ENCODE measurements at regions not wholly inside any gene's neighbourhood (a gene's known extent, or its start where the extent isn't known, plus 50 kb on each side); places are given as distances from the start of the nearest gene placed in this dataset.

DNA sequence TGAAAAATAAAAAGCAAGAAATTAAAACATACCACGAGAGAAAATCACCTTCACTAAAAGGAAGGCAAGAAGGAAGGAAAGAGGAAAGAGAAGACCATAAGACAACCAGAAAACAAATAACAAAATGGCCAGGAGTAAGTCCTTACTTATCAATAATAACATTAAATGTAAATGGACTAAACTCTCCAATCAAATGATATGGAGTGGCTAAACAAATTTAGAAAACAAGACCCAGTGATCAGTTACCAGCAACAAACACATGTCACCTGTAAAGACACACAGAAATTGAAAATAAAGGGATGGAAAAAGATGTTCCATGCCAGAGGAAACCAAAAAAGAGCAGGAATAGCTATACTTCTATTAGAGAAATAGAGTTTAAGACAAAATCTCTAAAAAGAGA is 85.0 kb upstream of the SLC38A4 start:
- DNase-seq (ENCODE audit: low spot score) = no peak

DNA sequence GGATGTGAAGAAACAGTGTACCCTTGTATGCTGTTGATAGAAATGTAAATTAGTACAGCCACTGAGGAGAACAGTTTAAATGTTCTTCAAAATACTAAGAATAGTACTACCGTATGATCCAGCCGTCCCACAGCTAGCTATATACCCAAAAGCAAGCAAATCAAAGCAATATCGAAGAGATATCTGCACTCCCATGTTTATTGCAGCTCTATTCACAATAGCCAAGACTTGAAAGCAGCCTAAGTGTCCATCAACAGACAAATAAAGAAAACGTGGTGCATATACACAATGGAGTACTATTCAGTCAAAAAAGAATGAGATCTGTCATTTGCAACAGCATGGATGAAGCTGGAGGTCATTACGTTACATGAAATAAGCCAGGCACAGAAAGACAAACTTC is 88.5 kb upstream of the SLC38A4 start:
- no peak for DNase-seq (ENCODE audit: low spot score)

DNA sequence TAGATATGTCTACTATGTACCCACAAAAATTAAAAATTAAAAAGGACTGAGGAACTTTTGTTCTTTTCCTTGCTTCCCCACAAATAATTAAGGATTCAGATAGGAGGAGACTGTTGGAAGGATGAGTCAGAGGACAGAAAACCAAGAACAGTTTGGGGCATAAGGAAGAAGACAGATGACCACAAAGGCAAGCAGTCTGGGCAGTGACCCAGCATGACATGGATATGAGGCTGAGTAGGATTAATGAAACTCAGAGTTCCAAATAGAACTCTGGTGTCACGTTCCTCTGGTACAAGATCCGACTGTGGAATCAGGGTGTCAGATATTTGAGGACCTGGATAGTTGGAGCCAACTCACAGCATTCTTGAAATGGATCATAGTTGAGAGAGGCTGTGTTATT is 89.3 kb upstream of the SLC38A4 start:
- DNase-seq (ENCODE audit: low spot score) = peak; percentile 85

DNA sequence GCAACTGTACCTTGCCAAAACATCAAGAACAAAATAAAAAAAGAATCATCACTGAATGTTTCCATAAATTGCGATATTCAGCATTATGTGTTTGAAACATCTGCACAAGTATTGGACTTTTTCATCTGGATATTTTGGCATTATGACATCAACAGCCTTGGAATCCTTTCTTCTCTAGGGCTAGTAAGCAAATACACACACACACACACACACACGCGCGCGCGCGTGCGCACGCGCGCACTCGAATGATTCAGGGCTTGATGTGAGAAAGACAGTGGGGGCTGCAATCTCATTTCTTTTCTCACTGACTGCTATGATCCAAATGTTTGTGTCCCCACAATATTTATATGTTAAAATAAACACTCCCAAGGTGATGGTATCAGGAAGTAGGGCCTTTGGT is 90.0 kb upstream of the SLC38A4 start:
- DNase-seq (ENCODE audit: low spot score) = peak; percentile 80

DNA sequence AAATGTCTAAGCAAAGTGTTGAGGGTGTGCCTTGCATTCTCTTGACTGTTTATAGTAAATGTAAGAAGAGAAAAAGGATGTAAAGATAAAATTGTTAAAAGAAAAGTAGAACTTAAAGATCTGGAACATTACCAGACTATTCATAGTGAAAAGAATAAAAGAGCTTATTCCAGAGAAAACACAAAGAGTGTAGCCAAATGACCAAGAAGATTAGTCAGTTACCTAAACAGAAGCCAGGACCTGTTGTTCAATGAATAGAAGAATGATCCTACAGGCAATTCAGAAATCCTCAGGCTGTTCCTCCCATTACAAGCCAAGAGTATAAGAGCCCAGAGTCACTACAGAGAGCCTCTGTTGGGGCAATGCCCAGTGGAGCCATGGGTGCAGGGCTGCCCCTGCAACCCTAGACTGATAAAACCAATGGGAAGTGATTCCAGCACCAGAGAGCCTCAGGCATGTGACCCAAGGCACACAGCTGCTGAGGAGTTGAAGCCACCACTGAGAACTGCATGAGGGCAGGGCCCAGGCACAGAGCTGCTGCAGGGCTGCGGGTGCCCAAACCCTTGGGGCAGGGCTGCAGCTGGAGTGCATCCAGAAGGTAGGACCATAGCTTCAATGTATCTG is 91.1 kb upstream of the SLC38A4 start:
- no peak for DNase-seq (ENCODE audit: low spot score)

DNA sequence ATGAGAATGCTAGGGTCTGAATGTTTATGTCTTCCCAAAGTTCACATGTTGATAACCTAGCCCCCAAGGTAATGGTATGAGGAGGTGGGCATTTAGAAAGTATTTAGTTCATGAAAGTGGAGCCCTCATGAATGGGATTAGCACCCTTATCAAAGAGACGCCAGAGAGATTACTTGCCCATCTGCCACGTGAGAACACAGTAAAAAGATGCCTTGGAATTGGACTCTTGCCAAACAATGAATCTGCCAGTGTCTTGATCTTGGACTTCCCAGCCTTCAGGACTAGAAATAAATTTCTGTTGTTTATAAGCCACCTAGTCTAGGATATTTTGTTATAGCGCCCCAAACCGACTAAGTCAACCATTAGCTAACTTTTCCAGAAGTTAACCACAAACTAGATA is 92.0 kb upstream of the SLC38A4 start:
- DNase-seq (ENCODE audit: low spot score) = no peak

DNA sequence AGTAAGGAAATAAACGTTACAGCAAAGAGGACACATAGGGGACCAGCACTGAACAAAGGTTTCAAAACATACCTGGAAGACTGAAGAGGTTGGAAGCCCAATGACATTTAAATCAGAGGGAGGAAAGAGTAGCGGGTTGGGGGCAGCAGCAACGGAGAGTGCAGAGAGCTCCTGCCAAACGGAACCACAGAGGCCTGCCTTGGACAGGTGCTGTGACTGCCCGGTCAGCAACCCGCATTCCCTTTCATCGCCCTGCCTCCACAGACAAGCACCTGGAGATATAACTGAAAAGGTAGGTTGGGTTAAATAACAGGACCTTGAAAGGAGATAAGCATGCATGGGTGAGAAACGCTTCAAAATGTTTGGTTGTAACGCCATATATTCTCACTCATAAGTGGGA is 92.8 kb upstream of the SLC38A4 start:
- no peak for DNase-seq (ENCODE audit: low spot score)

DNA sequence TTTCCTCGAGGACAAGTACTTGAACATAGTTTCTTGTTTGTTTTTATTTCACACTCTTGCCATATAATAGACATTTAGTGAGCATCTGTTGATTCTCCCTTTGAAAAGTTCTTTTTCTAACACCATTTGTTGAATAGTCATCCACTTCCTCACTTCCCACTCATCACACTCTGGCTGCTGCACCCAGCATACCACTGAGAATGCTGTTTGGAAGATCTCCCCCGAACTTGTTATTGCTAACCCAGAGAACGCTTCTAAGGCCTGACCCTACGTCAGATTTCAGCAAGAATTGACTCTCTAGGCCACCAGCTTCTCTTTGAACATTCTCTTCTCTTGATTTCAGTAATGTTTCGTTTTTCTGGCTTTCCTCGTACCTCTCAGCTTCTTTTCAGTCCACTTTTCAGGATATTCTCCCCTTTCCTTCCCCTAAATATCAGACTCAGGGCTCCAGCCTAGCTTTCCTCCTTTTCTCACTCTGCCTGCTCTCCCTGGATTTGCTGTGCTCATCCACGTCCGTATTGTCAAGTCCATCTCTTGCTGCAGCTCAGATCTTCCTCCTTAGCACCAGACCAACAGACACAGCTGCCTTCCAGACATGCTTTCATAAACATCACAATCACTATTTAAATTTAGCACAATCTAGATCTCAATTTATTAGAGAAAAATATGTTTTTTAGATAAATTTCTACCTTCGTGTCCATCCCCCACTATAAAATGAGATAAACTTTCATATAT is 94.0 kb upstream of the SLC38A4 start:
- no peak for DNase-seq (ENCODE audit: low spot score)

DNA sequence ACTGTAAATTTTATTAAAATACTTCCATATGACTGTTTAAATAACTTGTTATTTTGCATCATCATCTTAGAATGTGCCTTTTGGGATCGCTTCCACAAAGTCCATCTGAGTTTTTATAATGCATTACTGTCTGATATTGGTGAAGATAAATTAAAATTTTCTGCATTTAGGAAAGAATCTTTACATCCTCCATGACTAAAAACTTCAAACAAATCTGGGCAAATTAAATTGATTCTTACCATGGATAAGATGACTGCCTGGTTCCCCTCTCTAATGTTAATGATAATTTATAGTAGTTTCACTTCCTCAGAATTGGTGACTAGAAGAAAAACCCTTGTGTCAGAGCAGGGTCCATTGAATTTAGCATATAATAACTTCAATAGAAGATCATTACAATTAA is 94.7 kb upstream of the SLC38A4 start:
- no peak for DNase-seq (ENCODE audit: low spot score)

DNA sequence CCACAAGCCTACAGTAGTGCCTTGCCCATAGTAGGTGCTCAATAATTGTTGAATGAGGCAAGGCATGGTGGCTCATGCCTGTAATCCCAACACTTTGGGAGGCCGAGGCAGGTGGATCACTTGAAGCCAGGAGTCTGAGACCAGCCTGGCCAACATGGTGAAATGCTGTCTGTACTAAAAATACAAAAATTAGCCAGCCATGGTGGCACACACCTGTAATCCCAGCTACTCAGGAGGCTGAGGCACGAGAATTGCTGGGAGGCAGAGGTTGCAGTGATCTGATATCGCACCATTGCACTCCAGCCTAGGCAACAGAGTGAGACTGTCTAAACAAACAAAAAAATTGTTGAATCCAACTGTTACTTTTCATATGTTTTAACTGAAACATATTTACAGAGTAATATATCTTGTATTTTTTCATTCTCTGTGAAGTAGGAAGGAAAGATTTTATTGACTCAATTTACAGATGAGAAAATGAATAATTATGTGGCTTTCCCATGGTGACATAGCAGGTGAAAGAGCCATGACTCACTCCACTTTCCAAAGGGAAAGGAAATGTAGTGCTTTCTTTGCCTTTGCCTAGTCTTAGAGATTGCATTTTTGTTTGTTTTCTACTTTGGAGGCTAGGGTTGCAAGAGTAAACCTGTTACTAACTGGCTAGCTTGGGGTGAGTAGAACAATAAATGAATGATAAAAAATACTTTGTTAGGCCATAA is 95.4 kb upstream of the SLC38A4 start:
- DNase-seq (ENCODE audit: low spot score) = peak; percentile 76

DNA sequence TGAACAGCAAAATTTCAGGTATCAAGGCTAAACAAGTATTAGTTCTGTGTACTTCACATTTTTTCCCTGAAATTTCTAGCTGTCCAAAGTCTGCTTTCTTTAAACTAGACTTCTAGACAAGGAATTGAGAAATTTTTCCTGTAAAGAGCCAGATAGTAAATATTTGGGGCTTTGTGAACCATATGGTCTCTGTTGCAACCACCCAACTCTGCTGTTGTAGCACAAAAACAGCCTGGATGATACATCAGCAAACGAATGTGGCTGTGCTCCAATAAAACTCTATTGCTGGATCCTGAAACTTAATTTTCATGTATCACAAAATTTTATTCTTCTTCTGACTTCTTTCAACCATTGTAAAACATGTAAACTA is 96.0 kb upstream of the SLC38A4 start:
- no peak for DNase-seq (ENCODE audit: low spot score)

DNA sequence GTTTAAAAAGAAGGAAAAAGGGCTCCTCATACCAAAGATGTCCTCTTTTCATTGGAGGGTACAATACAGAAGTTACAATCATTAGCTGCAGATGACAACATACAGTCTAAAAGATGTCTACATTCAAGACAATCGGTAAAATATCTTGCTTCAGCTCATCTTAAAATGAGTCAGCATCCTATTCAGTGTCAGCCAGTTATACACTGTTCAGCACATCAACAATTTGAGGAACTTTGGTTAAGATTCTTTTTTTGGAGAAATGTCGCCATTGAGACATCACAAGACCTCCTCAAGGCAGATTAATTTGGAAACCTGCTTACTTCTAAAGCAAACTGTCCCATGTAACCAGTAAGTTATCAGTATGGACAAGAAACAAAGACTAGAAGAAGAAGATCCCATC is 100.7 kb upstream of the SLC38A4 start:
- DNase-seq (ENCODE audit: low spot score) = no peak

DNA sequence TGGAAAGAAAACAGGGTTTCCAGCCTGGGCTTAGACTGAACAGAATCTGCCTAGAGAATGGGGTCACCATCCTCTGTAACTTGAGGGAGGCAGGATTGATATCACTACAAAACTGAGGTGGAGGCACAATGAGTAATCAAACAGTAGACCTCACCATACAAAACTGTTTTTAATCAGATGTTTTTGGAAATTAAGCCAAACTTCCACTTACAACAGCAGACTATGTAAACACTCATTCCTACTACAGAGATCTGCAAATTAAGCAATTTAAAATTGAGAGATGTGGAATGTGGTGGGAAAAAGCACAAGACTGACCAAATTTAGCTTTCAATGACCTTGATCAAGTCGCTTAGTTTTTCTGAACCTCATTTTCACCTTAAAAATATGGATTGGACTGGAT is 104.3 kb upstream of the SLC38A4 start:
- DNase-seq (ENCODE audit: low spot score) = no peak

DNA sequence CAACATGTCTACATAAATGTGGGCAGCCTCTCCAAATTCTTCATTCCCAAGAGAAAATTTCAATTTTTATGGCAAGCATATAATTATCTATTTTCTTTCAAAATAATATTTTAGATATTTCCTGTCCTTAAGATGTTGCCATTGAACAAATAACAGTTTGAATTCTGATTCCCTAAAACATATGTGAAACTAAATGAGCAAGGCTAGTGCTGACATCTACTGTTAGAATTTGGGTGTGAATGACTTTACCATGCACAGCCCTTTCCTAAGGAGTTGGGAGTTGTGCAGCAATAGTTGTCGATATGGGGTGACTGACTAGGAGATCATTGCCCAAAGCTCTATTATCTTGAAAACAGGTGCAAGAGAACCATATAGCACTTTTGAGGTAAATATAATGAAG is 108.2 kb upstream of the SLC38A4 start:
- DNase-seq (ENCODE audit: low spot score) = peak; percentile 52

DNA sequence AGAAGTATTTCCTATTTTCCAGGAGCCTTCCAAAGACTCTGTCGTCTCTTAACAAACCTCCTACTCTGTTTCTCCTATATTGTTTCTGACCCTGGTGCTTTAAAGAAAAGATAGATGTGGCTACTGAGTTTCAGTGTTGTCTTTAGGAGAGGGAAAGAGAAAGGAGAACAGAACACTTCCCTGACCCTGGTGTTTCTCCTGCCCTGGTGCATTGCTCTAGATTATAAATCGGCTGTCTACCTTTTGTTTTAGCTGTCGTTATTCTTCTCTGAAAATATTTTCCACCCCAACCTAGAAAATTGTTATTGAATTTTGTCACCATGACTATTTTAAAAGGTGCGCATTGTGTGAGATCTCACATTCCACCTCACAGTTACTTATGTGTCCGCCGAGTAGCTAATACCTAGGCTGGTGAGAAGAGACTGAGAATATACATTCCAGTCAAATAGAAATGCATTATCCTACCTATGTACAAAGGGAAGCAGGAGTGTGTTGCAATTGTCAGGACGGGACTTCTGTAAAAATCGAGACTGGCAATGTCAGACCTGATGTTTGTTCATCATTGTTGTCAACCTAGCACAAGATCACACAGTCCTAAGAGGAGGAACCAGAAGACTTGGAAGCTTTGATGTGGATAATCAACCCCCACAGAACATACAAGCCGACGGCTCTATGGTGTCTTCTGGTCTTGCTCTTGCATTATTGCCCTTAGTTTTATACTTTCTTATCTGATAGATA is 108.7 kb upstream of the SLC38A4 start:
- DNase-seq (ENCODE audit: low spot score) = no peak

DNA sequence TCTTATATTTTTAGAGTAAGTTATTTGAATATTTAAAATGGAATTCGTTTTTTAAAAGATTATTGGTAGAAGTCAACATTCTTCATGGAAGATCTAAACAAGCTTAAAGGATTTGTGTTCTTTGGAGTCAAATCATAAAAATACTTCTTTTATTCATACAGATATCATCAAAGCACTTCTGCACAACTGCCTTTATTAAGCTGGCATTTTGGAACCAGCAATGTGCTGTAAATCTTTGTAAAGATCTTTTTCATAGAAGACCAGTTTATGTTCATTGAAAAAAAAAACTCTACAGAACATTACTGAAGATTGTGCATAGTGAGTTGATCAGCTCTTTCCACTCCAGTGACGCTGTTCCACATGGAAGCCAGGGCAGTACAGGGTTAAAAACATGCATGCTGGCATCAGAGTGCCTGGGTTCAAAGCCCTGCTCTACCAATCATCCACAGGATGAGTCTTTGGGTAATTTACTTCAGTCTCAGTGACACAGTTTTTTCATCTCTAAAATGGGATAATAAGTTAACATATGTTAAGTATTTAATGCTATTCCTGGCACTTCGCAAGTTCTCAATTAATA is 109.6 kb upstream of the SLC38A4 start:
- no peak for DNase-seq (ENCODE audit: low spot score)

DNA sequence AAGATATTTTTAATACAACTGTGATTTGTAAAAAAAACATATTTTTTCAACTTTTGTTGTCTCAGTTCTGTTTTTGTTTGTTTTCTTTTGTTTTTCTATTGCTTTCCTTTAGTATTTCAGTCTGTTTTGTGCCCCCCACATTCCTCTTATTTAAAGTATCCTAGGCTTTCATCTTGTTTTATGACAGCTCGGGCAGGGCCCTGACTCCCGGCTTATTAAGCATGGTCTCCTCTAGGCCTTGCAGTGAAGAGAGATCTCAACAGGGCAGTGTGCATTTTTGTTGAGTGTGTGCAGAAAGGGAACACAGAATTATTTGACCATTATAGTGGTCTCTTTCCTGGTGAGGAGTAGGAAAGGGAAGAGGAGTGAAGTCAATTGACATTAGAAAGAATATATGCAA is 110.2 kb upstream of the SLC38A4 start:
- no peak for DNase-seq (ENCODE audit: low spot score)

DNA sequence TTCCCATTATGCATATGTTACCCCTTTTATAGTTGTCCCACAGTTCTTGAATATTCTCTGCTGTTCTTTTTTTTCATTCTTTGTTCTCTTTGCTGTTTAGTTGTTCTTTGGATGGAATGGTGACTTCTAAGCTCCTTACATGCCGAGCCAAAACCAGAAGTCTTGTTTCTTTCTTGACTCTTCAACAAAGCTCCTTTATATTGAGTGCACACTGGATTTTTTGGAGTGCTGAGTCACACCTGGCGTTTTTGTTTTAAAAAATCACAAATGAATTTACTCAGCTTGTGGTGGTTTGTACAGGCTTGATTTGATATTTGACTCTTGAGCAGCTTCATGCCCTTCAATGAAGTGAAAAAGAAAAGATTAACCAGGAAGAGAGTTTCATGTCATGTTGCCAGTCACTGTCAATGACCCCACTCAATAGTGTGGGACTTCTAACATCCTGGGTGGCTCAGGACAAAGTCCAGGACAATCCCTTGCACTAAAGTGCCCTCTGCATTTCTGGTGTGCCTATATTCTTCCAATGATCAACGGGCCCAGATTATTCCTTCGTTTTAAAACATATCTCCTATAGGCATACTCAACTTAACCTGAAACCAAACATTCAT is 112.4 kb upstream of the SLC38A4 start:
- DNase-seq (ENCODE audit: low spot score) = peak; percentile 14

DNA sequence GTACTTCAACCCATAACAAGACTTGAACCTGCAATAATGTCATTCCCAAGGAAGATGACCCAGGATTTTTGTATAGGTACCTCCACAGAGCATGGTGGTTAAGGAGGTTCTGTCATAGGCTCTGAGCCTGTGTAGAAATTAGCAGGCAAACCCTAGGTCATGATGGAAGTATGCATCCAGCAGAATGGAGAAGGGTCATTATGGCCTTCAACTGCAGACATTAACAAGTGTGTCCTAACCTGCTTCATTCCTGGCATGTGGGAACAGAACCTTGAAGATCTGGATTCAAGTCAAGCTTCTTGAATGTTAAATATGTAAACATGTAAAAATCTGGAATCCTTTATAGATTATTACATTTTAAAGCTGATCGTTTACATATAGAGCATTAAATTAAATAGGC is 116.2 kb upstream of the SLC38A4 start:
- DNase-seq (ENCODE audit: low spot score) = no peak

DNA sequence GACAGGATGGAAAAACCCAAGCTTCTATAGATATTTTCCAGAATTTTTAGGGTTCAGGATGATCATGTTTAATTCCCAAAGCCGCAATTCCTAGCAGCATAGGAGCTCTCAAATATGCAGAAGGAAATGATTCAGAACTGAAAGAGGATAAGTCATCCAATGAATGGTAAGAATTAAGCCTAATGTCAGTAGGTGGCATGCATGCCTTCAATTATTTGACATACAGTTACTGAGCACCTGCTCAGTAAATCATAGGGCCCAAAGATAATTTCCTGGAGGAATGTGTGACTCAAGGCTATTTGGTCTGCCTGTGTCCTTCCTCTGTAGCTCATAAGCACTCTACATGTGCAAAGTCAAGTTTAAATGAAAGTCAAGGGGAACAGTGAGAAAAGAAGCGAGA is 116.8 kb upstream of the SLC38A4 start:
- peak; percentile 91 for DNase-seq (ENCODE audit: low spot score)

DNA sequence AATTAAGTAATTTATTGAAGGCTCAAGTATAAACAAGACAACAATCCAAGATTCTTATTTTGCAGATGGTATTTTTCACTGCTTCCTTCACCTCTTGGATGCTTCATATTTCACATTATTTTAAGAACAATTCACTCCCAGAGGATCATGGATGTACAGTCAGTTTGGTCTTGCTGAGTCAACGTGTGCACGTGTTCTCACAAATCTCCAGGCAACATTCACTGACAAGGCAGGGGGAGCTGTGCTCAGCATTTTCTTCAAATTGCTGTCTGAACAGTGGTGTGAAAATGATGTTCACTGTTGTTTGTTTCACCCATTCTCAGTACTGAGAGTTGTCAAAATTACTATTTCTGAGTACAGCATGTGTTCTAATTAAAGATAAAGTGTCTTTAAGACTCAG is 118.3 kb upstream of the SLC38A4 start:
- DNase-seq (ENCODE audit: low spot score) = peak; percentile 76

DNA sequence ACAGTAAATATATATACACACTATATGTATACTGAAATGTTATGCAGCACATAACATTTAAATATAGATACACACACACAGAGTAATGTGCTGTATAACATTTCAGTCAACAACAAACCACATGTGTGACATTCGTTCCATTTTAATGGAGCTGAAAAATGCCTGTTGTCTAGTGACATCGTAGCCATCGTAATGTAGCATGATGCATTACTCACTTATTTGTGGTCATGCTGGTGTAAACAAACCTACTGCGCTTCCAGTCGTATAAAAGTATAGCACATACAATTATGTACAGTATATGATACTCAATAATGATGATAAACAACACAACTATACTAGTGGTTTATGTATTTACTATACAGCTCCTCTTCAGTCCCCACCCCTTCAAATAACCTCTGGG is 119.0 kb upstream of the SLC38A4 start:
- no peak for DNase-seq (ENCODE audit: low spot score)
